ENCODE measurements at regions not wholly inside any gene's neighbourhood (a gene's known extent, or its start where the extent isn't known, plus 50 kb on each side); places are given as distances from the start of the nearest gene placed in this dataset.

GRCh38 chr5:3878267-3878666 lies 282.6 kb downstream of the IRX1 start:
- no peak overlapping the region for H3K27ac Mint-ChIP-seq
- H3K4me3 Mint-ChIP-seq (ENCODE audit: low read depth), result no peak overlapping the region

GRCh38 chr5:3883040-3883439 lies 287.4 kb downstream of the IRX1 start:
- no peaks in the 10 kb centered on the region for H3K9me3 Mint-ChIP-seq
- DNase-seq (ENCODE audit: low spot score), result no peak
- H3K4me3 Mint-ChIP-seq (ENCODE audit: low read depth), result no peak overlapping the region
- H3K27me3 Mint-ChIP-seq (ENCODE audit: low read depth), result no peaks in the 10 kb centered on the region
- H3K4me1 Mint-ChIP-seq (ENCODE audit: low read depth), result no peaks in the 10 kb centered on the region
- H3K27ac Mint-ChIP-seq, result no peak overlapping the region
- intact Hi-C loops (cut with micrococcal nuclease), result no loop called here
- no peaks in the 10 kb centered on the region for H3K36me3 Mint-ChIP-seq (ENCODE audit: low read depth)

More at GRCh38 chr5:3878267-3878666, 282.6 kb downstream of the IRX1 start:
- DNase-seq (ENCODE audit: low spot score), result no peak
- intact Hi-C loops (cut with micrococcal nuclease), result no loop called here
- Mint-ChIP-seq H3K4me1 (ENCODE audit: low read depth) (no peaks in the 10 kb centered on the region), H3K27me3 (ENCODE audit: low read depth) (no peaks in the 10 kb centered on the region), H3K9me3 (no peaks in the 10 kb centered on the region), H3K36me3 (ENCODE audit: low read depth) (no peaks in the 10 kb centered on the region)

GRCh38 chr5:3886524-3887451 lies 291.2 kb downstream of the IRX1 start:
- Mint-ChIP-seq H3K36me3 (ENCODE audit: low read depth) (no peaks in the 10 kb centered on the region), H3K4me1 (ENCODE audit: low read depth) (no peaks in the 10 kb centered on the region), H3K27me3 (ENCODE audit: low read depth) (no peaks in the 10 kb centered on the region), H3K4me3 (ENCODE audit: low read depth) (no peak overlapping the region), H3K27ac (no peak overlapping the region), H3K9me3 (peaks cover 5% of the 10 kb centered on the region)
- intact Hi-C loops (cut with micrococcal nuclease), result no loop called here
- no peak for DNase-seq (ENCODE audit: low spot score)

GRCh38 chr5:3888310-3888709 lies 292.7 kb downstream of the IRX1 start:
- H3K36me3 Mint-ChIP-seq (ENCODE audit: low read depth), result no peaks in the 10 kb centered on the region
- H3K27me3 Mint-ChIP-seq (ENCODE audit: low read depth), result no peaks in the 10 kb centered on the region
- H3K4me3 Mint-ChIP-seq (ENCODE audit: low read depth), result no peak overlapping the region
- DNase-seq (ENCODE audit: low spot score), result no peak
- intact Hi-C loops (cut with micrococcal nuclease), result no loop called here
- H3K4me1 Mint-ChIP-seq (ENCODE audit: low read depth), result no peaks in the 10 kb centered on the region
- H3K9me3 Mint-ChIP-seq, result peaks cover 5% of the 10 kb centered on the region
- H3K27ac Mint-ChIP-seq, result no peak overlapping the region

- no peaks in the 10 kb centered on the region for H3K4me1 Mint-ChIP-seq (ENCODE audit: low read depth)
- H3K9me3 Mint-ChIP-seq, result peaks cover 5% of the 10 kb centered on the region
- H3K4me3 Mint-ChIP-seq (ENCODE audit: low read depth), result no peak overlapping the region
- H3K27ac Mint-ChIP-seq, result no peak overlapping the region
- no peaks in the 10 kb centered on the region for H3K27me3 Mint-ChIP-seq (ENCODE audit: low read depth)
- DNase-seq (ENCODE audit: low spot score), result no peak
- H3K36me3 Mint-ChIP-seq (ENCODE audit: low read depth), result no peaks in the 10 kb centered on the region
- intact Hi-C loops (cut with micrococcal nuclease), result no loop called here
Measured at GRCh38 chr5:3889412-3890142, 293.9 kb downstream of the IRX1 start.

- intact Hi-C loops (cut with micrococcal nuclease), result no loop called here
Measured at GRCh38 chr5:3891113-3891512, 295.5 kb downstream of the IRX1 start.

GRCh38 chr5:3893527-3893926 lies 297.9 kb downstream of the IRX1 start:
- Mint-ChIP-seq H3K27me3 (ENCODE audit: low read depth) (no peaks in the 10 kb centered on the region), H3K36me3 (ENCODE audit: low read depth) (no peaks in the 10 kb centered on the region), H3K4me3 (ENCODE audit: low read depth) (no peak overlapping the region), H3K4me1 (ENCODE audit: low read depth) (no peaks in the 10 kb centered on the region), H3K27ac (no peak overlapping the region), H3K9me3 (peaks cover 5% of the 10 kb centered on the region)
- intact Hi-C loops (cut with micrococcal nuclease), result no loop called here
- DNase-seq (ENCODE audit: low spot score), result no peak

More at GRCh38 chr5:3891113-3891512, 295.5 kb downstream of the IRX1 start:
- no peak for DNase-seq (ENCODE audit: low spot score)
- Mint-ChIP-seq H3K36me3 (ENCODE audit: low read depth) (no peaks in the 10 kb centered on the region), H3K4me1 (ENCODE audit: low read depth) (no peaks in the 10 kb centered on the region), H3K27me3 (ENCODE audit: low read depth) (no peaks in the 10 kb centered on the region), H3K9me3 (peaks cover 5% of the 10 kb centered on the region), H3K4me3 (ENCODE audit: low read depth) (no peak overlapping the region), H3K27ac (no peak overlapping the region)

GRCh38 chr5:3893975-3894374 lies 298.3 kb downstream of the IRX1 start:
- Mint-ChIP-seq H3K27ac (no peak overlapping the region), H3K9me3 (peaks cover 5% of the 10 kb centered on the region), H3K4me3 (ENCODE audit: low read depth) (no peak overlapping the region), H3K27me3 (ENCODE audit: low read depth) (no peaks in the 10 kb centered on the region), H3K4me1 (ENCODE audit: low read depth) (no peaks in the 10 kb centered on the region), H3K36me3 (ENCODE audit: low read depth) (no peaks in the 10 kb centered on the region)
- intact Hi-C loops (cut with micrococcal nuclease), result no loop called here
- DNase-seq (ENCODE audit: low spot score), result no peak

GRCh38 chr5:3896098-3896497 lies 300.5 kb downstream of the IRX1 start:
- no peaks in the 10 kb centered on the region for H3K4me1 Mint-ChIP-seq (ENCODE audit: low read depth)
- no peak overlapping the region for H3K4me3 Mint-ChIP-seq (ENCODE audit: low read depth)
- H3K36me3 Mint-ChIP-seq (ENCODE audit: low read depth), result no peaks in the 10 kb centered on the region
- DNase-seq (ENCODE audit: low spot score), result no peak
- H3K9me3 Mint-ChIP-seq, result peaks cover 2% of the 10 kb centered on the region
- intact Hi-C loops (cut with micrococcal nuclease), result no loop called here
- no peaks in the 10 kb centered on the region for H3K27me3 Mint-ChIP-seq (ENCODE audit: low read depth)
- no peak overlapping the region for H3K27ac Mint-ChIP-seq

GRCh38 chr5:3899093-3899492 lies 303.5 kb downstream of the IRX1 start:
- Mint-ChIP-seq H3K9me3 (peaks cover 15% of the 10 kb centered on the region), H3K4me3 (ENCODE audit: low read depth) (no peak overlapping the region)

GRCh38 chr5:3904584-3904983 lies 309.0 kb downstream of the IRX1 start:
- DNase-seq (ENCODE audit: low spot score), result no peak
- H3K4me1 Mint-ChIP-seq (ENCODE audit: low read depth), result no peaks in the 10 kb centered on the region
- no peak overlapping the region for H3K4me3 Mint-ChIP-seq (ENCODE audit: low read depth)
- H3K36me3 Mint-ChIP-seq (ENCODE audit: low read depth), result no peaks in the 10 kb centered on the region
- intact Hi-C loops (cut with micrococcal nuclease), result no loop called here
- peaks cover 27% of the 10 kb centered on the region for H3K9me3 Mint-ChIP-seq
- no peak overlapping the region for H3K27ac Mint-ChIP-seq
- H3K27me3 Mint-ChIP-seq (ENCODE audit: low read depth), result no peaks in the 10 kb centered on the region

More at GRCh38 chr5:3899093-3899492, 303.5 kb downstream of the IRX1 start:
- Mint-ChIP-seq H3K27ac (no peak overlapping the region), H3K4me1 (ENCODE audit: low read depth) (no peaks in the 10 kb centered on the region), H3K27me3 (ENCODE audit: low read depth) (no peaks in the 10 kb centered on the region), H3K36me3 (ENCODE audit: low read depth) (no peaks in the 10 kb centered on the region)
- intact Hi-C loops (cut with micrococcal nuclease), result no loop called here
- DNase-seq (ENCODE audit: low spot score), result no peak

- DNase-seq (ENCODE audit: low spot score), result no peak
- Mint-ChIP-seq H3K9me3 (peaks cover 27% of the 10 kb centered on the region), H3K27me3 (ENCODE audit: low read depth) (no peaks in the 10 kb centered on the region), H3K36me3 (ENCODE audit: low read depth) (no peaks in the 10 kb centered on the region), H3K4me3 (ENCODE audit: low read depth) (no peak overlapping the region), H3K4me1 (ENCODE audit: low read depth) (no peaks in the 10 kb centered on the region), H3K27ac (no peak overlapping the region)
- intact Hi-C loops (cut with micrococcal nuclease), result no loop called here
Measured at GRCh38 chr5:3905031-3905430, 309.4 kb downstream of the IRX1 start.

GRCh38 chr5:3905521-3905920 lies 309.9 kb downstream of the IRX1 start:
- Mint-ChIP-seq H3K36me3 (ENCODE audit: low read depth) (no peaks in the 10 kb centered on the region), H3K27me3 (ENCODE audit: low read depth) (no peaks in the 10 kb centered on the region), H3K27ac (no peak overlapping the region), H3K4me3 (ENCODE audit: low read depth) (no peak overlapping the region), H3K4me1 (ENCODE audit: low read depth) (no peaks in the 10 kb centered on the region), H3K9me3 (peaks cover 27% of the 10 kb centered on the region)
- intact Hi-C loops (cut with micrococcal nuclease), result no loop called here
- DNase-seq (ENCODE audit: low spot score), result no peak

All from activated T-helper 2 cell treated with anti-CD3 and anti-CD28 coated beads, Interferon-gamma antibody, Interleukin-2, Interleukin-4, amounts not matched to agents 10 μg/mL and 5 μg/mL and 100 μg/mL, durations not matched to agents 14 hours and 24 hours and 36 hours (primary cell).